Hematopoietic multipotent progenitor cell treated with erythropoietin and hydrocortisone succinate and interleukin-3 and kit ligand, for 15 days (in vitro differentiated cells): ENCODE measurements at regions not wholly inside any gene's neighbourhood (a gene's known extent, or its start where the extent isn't known, plus 50 kb on each side); places are given as distances from the start of the nearest gene placed in this dataset.
"Not testable (repeated sequence)": the region's sequence is repeated elsewhere in the genome, so short reads cannot be mapped to it uniquely, and the experiment has no call there.

Experiments
- DNase-seq: peaks from one replicate; pipeline ENCODE4 v3.0.0-alpha.2; 2015; ENCODE audit warnings: low spot score

- DNase-seq, result no peak
Measured at GRCh38 chr2:67571785-67572718, 174.9 kb downstream of the ETAA1 start.

DNA sequence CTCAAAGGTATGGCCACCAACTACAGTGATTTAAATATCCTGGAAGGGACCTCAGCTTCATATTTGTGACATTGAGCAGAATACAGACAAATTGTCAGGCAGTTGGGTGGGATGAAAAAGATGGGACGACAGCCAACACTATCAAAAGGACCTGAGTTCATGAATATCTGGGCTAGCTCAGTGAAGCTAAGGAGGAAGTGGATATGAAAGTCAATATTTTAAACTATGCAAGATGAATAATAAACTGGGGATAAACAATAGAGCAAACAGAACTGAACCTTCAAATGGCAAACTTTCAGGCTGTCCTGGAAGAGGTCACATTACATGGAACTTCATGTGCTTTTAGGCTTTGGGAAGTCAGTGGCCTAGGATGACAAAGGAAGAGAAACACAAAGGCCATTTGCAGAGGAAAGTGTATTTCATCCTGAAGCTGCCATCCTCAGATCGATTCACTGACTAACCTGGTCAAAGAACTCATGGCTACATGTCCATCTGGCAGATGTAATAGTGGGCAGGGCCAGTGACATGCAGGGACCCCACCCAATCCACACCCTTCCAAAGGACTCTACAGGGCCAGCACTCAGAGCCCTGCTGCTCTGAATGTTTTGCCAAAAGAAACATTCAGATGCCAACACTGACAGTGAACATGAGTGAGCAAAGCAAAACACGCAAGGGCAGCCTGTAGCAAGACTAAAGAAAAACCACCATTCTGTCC is 175.7 kb downstream of the ETAA1 start:
- no peak for DNase-seq

GRCh38 chr2:67574230-67574629 is 177.1 kb downstream of the ETAA1 start:
- no peak for DNase-seq

DNA sequence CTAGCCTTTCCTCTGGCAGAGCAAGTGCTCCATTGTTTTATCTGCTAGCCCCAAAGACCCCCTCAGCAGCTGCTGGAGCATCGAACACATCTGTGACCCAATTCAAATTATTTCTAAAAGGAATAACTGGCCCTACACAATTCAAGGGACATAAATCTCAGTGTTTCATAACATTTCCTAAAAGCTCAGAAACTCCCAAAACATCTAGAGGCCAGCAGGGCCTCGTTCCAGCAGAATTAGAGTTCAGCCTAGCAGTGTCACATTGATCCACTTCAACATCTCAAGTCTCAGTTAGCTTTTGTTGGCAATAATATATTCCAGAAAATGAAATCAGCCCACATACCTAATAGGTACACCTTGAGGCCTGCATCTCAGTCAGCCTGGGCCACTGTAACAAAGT is 179.1 kb downstream of the ETAA1 start:
- no peak for DNase-seq

- no peak for DNase-seq
Measured at GRCh38 chr2:67576991-67577390, 179.9 kb downstream of the ETAA1 start.

DNA sequence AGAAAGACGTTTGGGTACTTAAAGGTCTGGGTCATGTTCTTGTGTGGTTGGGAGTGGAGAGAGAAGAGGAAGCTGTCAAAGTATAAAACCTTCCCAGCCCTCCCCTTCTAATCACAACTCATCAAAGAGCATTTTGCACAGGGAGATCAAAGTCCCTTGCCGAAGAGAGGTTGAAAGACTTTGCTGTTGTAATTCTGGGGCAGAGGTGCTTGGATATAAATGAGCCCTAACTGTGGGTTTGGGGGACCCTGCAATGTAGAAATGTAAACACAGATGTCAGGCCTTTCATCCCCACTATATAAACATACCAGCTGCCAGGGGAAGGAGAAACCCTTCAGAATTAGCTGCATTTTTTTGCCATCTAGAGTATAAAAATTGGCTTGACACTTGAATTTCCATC is 182.1 kb downstream of the ETAA1 start:
- DNase-seq, result no peak

DNA sequence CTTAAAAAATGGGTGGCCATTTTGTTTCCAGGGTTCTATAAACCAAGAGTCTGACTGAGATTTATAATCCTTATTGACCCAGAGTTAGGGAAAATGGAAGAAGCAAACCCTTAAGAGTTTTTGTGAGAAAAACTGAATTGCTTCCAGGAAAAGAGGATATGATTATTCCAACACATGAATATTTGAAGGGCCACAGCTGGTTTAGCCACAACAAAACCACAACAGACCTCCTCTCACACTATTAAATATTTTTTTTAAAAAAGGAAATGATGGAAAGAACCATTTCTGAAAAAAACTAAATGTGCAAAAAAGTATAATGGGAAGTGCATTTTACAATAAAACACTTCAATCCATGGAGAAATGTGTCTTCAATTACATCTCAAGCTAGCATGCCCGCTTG is 182.7 kb downstream of the ETAA1 start:
- DNase-seq, result no peak

- no peak for DNase-seq
Measured at GRCh38 chr2:67581751-67582150, 184.6 kb downstream of the ETAA1 start.

DNA sequence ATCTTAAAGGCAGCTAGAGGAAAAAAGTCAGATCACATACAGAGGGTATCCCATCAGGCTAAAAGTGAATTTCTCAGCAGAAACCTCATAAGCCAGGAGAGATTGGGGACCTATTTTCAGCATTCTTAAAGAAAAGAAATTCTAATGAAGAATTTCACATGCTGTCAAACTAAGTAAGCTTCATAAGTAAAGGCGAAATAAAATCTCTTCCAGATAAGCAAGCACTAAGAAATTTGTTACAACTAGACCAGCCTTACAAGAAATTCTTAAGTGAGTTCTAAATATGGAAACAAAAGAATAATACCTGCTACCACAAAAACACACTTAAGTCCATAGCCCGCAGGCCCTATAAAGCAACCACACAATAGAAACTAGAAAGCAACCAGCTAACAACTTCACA is 186.1 kb downstream of the ETAA1 start:
- DNase-seq, result no peak

GRCh38 chr2:67585400-67585799 is 188.3 kb downstream of the ETAA1 start:
- no peak for DNase-seq

GRCh38 chr2:67589121-67589520 is 192.0 kb downstream of the ETAA1 start:
- not testable (repeated sequence) for DNase-seq

DNA sequence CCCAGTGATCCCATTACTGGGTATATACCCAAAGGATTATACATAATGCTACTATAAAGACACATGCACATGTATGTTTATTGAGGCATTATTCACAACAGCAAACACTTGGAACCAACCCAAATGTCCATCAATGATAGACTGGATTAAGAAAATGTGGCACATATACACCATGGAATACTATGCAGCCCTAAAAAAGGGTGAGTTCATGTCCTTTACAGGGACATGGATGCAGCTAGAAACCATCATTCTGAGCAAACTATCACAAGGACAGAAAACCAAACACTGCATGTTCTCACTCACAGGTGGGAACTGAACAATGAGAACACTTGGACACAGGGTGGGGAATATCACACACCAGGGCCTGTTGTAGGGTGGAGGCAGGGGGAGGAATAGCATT is 197.4 kb downstream of the ETAA1 start:
- not testable (repeated sequence) for DNase-seq

- DNase-seq, result no peak
Measured at GRCh38 chr2:67596871-67597270, 199.7 kb downstream of the ETAA1 start.

- DNase-seq, result no peak
Measured at GRCh38 chr2:67599561-67599960, 202.4 kb downstream of the ETAA1 start.

DNA sequence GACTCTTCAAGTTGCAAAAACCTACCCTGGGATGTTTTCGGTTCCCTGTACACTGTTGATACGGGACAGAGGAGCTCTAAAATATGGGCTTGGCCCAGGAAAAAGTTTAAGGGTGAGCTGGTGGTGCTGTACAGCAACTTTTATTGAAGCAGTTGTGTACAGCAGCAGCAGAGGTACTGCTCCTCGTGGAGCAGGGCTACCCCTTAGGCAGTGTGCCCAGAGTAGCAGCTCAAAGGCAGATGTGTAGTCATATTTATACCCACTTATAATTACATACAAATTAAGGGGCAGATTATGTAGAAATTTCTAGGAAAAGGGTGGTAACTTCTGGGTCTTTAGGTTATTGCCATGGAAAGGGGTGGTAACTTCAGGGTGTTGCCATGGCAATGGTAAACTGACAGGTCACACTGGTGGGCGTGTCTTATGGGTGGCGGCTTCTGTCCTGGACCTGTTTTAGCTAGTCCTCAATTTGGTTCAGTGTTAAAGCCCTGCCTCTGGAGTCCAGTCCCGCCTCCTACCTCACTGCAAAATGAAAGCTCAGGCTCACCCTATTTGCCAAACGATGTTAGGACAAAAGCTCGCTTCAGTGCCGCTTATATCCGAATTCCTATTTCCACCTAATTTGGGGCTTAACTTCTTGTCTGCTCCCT is 203.2 kb downstream of the ETAA1 start:
- peak; percentile 33 for DNase-seq

DNA sequence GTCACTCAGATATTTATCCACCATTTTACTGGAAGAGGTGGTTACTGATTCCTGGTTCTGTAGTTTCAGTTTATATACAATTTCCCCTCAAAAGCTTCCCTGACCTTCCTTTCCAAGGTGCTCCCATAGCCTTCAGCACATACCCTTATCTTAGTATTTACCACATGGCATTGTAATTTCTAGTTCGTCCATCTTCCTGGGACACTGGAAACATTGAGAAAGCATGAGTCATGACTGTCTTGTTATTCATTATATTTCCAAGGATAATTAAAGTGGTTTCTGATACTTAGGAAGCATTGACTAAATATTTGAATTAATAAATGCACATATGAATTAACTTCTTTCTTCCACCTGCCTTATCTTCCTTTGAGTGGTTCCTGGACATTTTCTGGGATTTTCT is 203.8 kb downstream of the ETAA1 start:
- DNase-seq, result no peak

DNA sequence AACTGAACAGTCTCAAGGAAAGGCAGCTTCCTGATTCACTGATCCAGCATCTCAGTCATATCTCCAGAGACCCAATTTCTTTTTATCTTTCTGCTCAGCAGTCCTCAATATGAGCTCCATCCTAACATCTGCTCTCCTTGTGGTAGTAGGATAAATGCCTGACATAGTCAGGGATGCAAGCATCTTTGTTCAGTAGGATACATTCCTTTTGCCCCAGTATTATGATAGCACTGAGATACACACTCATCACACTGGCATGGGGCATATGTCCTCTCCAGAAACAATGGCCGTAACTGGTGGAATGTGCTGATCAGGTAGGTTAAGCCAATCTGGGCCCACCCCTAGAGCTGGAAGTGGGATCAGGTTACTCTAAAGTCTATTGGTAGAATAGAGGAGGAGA is 207.2 kb downstream of the ETAA1 start:
- DNase-seq, result no peak

DNA sequence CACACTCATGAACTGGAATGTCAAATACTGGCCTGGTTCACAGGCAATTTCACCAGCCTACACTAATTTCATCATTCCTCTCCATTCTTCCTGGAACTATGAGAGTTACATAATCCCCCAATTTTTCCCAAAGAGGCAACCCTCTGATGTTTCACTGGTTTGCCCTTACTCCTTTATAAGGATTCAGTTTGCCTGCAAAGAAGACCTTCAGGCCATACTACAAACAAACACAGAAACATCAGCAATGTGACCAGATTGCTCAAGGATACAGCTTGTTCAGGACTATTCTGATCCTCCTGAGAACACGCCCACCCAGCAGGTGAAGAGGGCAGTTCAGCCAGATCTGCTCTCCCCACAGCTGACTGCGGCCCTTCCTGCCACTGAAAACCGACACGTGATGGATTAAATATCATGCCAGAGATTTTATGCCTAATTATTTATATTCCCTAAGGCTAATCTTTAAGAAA is 215.5 kb downstream of the ETAA1 start:
- no peak for DNase-seq

- DNase-seq, result no peak
Measured at GRCh38 chr2:67613227-67613626, 216.1 kb downstream of the ETAA1 start.

DNA sequence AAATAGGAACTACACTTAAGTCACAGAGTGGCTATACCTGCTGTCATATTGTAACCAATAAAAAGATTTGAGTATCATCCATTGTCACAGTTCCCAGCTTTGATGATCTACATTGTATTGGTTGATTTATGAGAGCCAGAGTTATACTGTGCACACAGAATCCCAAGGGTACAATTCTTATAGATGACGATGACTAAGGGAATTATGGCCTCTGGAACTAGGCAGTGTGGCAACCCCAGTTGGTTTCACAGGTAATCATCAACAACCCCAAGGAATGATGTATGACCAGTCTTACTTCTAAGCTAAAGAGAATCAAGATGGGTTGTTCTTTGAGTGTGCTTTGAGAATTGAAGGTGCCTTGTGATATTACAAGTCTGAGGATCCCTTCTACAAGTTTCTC is 217.3 kb downstream of the ETAA1 start:
- DNase-seq, result no peak

DNA sequence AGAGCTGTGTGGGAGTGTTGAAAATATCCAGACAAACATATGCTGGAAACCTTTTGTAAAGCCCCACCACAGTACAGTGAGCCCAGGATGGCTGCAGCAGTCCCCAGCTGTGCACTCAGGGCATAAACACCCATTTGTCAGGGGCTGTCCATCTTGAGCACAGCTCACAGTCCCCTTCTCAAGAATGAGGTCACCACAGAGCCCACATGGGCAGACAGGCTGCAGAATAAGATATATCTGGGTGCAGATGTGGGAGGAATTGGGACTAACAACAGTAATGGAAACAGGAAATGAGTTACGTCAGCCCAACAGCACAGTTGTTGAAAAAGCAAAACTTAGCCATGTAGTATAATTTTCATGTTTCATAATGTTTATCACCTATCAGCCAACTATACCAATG is 219.6 kb downstream of the ETAA1 start:
- no peak for DNase-seq

GRCh38 chr2:67619204-67619603 is 222.1 kb downstream of the ETAA1 start:
- no peak for DNase-seq

GRCh38 chr2:67623741-67624140 is 226.6 kb downstream of the ETAA1 start:
- DNase-seq, result not testable (repeated sequence)
